ENCODE measurements at regions not wholly inside any gene's neighbourhood (a gene's known extent, or its start where the extent isn't known, plus 50 kb on each side); places are given as distances from the start of the nearest gene placed in this dataset.

- WGBS, result 77% methylated on average over 2 of the region's 2 CpGs
- H3K9ac ChIP-seq (ENCODE audit: low read depth in 1 of 2, low read length in 2 of 2), result no peak overlapping the region
- H3K4me1 ChIP-seq (ENCODE audit: control insufficient read depth in 4 of 4, insufficient read depth in 4 of 4, low read length in 3 of 4), result no peaks in the 10 kb centered on the region
- H3K27me3 ChIP-seq (ENCODE audit: control insufficient read depth in 4 of 4, insufficient read depth in 4 of 4, low read length in 3 of 4), result no peaks in the 10 kb centered on the region
- no peaks in the 10 kb centered on the region for H3K9me3 ChIP-seq (ENCODE audit: control insufficient read depth in 4 of 4, low read length in 3 of 4)
- no peak for DNase-seq (ENCODE audit: low spot score)
- H3K27ac ChIP-seq (ENCODE audit: low read depth in 1 of 2, low read length in 2 of 2), result no peak overlapping the region
- no peak overlapping the region for H3K4me3 ChIP-seq (ENCODE audit: low read depth in 1 of 3, low read length in 3 of 3)
- no peak for TF ChIP-seq HNF4A (conservative IDR thresholded peaks at IDR 0.05)
- no peak for TF ChIP-seq YY1 (IDR thresholded peaks at IDR 0.05)
- TF ChIP-seq, protein P1, sequence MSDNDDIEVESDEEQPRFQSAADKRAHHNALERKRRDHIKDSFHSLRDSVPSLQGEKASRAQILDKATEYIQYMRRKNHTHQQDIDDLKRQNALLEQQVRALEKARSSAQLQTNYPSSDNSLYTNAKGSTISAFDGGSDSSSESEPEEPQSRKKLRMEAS (IDR thresholded peaks at IDR 0.05), result no peak
- TF ChIP-seq, protein P2, sequence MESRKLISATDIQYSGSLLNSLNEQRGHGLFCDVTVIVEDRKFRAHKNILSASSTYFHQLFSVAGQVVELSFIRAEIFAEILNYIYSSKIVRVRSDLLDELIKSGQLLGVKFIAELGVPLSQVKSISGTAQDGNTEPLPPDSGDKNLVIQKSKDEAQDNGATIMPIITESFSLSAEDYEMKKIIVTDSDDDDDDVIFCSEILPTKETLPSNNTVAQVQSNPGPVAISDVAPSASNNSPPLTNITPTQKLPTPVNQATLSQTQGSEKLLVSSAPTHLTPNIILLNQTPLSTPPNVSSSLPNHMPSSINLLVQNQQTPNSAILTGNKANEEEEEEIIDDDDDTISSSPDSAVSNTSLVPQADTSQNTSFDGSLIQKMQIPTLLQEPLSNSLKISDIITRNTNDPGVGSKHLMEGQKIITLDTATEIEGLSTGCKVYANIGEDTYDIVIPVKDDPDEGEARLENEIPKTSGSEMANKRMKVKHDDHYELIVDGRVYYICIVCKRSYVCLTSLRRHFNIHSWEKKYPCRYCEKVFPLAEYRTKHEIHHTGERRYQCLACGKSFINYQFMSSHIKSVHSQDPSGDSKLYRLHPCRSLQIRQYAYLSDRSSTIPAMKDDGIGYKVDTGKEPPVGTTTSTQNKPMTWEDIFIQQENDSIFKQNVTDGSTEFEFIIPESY (IDR thresholded peaks at IDR 0.05), result no peak
- TF ChIP-seq RAD21 (IDR thresholded peaks at IDR 0.05), result no peak
- TF ChIP-seq FOXA2 (IDR thresholded peaks at IDR 0.05), result no peak
- TF ChIP-seq JUND (IDR thresholded peaks at IDR 0.05), result no peak
- no peak for TF ChIP-seq HNF4G (IDR thresholded peaks at IDR 0.05)
- no peak for TF ChIP-seq TAF1 (conservative IDR thresholded peaks at IDR 0.05)
- no peak for TF ChIP-seq NR2F2 (IDR thresholded peaks at IDR 0.05)
- TF ChIP-seq ATF3 (IDR thresholded peaks at IDR 0.05), result no peak
- no peak for TF ChIP-seq REST (IDR thresholded peaks at IDR 0.05)
- TF ChIP-seq CTCF (IDR thresholded peaks at IDR 0.05; ENCODE audit: low read depth, low read length, missing input control), result no peak
- no peak for TF ChIP-seq GABPA (IDR thresholded peaks at IDR 0.05 in 1 of 2, conservative IDR thresholded peaks at IDR 0.05 in 1 of 2)
- TF ChIP-seq FOXA1 (IDR thresholded peaks at IDR 0.05), result no peak
- no peak for TF ChIP-seq RXRA (IDR thresholded peaks at IDR 0.05)
- no peak for TF ChIP-seq EGR1 (IDR thresholded peaks at IDR 0.05; ENCODE audit: low read depth in 2 of 2)
- TF ChIP-seq SP1 (IDR thresholded peaks at IDR 0.05), result no peak
- H3K36me3 ChIP-seq (ENCODE audit: control insufficient read depth in 4 of 4, insufficient read depth in 3 of 4, low read depth in 1 of 4, low read length in 3 of 4), result no peaks in the 10 kb centered on the region
Observed at GRCh38 chr4:130591091-130591490, 1495.1 kb downstream of the C4orf33 start.
